H9 (cell line): ENCODE measurements at regions not wholly inside any gene's neighbourhood (a gene's known extent, or its start where the extent isn't known, plus 50 kb on each side); places are given as distances from the start of the nearest gene placed in this dataset.

Source experiments
- DNase-seq: peaks from one replicate; pipeline ENCODE4 v3.0.0-alpha.2; 2017
- H2AFZ ChIP-seq: one replicate; pipeline ENCODE4 v1.6.1; 2013; ENCODE audit warnings: mild to moderate bottlenecking, low read length, control low read depth, moderate library complexity
- H2AK5ac ChIP-seq: 2 replicates; pipeline ENCODE4 v1.6.1; 2013; ENCODE audit warnings: low read length, control low read depth, mixed read lengths; ENCODE audit not compliant: insufficient read length
- H2BK120ac ChIP-seq: one replicate; pipeline ENCODE4 v1.6.1; 2013; ENCODE audit warnings: low read depth, mild to moderate bottlenecking, low read length, control low read depth, inconsistent platforms; ENCODE audit not compliant: poor library complexity, severe bottlenecking
- H2BK12ac ChIP-seq: 2 replicates; pipeline ENCODE4 v1.6.1; 2013; ENCODE audit warnings: low read length, control low read depth, mixed read lengths, low read depth; ENCODE audit not compliant: insufficient read length
- H2BK15ac ChIP-seq: 2 replicates; pipeline ENCODE4 v1.6.1; 2013; ENCODE audit warnings: low read depth, low read length, control low read depth
- H2BK20ac ChIP-seq: one replicate; pipeline ENCODE4 v1.6.1; 2013; ENCODE audit warnings: low read depth, mild to moderate bottlenecking, low read length, control low read depth, inconsistent platforms; ENCODE audit not compliant: poor library complexity, severe bottlenecking
- H2BK5ac ChIP-seq: 2 replicates; pipeline ENCODE4 v1.6.1; 2013; ENCODE audit warnings: low read length, control low read depth, mixed read lengths; ENCODE audit not compliant: insufficient read length
- H3K14ac ChIP-seq: 2 replicates; pipeline ENCODE4 v1.6.1; 2013; ENCODE audit warnings: low read length, control low read depth; ENCODE audit not compliant: insufficient read depth
- H3K18ac ChIP-seq: 2 replicates; pipeline ENCODE4 v1.6.1; 2013; ENCODE audit warnings: low read depth, mild to moderate bottlenecking, mixed read lengths, low read length, control low read depth; ENCODE audit not compliant: insufficient read length
- H3K23ac ChIP-seq: 2 replicates; pipeline ENCODE4 v1.6.1; 2013; ENCODE audit warnings: low read length, control low read depth, mixed read lengths, low read depth; ENCODE audit not compliant: insufficient read length
- H3K23me2 ChIP-seq: 2 replicates; pipeline ENCODE4 v1.6.1; 2013; ENCODE audit warnings: low read depth, mild to moderate bottlenecking, mixed read lengths, low read length, control low read depth; ENCODE audit not compliant: insufficient read length, poor library complexity, severe bottlenecking
- H3K27ac ChIP-seq: 2 replicates; pipeline ENCODE4 v1.5.1; 2013; ENCODE audit warnings: low read length, control low read depth, mixed read lengths, low read depth; ENCODE audit not compliant: insufficient read length
- H3K27me3 ChIP-seq: 2 replicates; pipeline ENCODE4 v1.6.1; 2013; ENCODE audit warnings: low read length, control low read depth, inconsistent platforms; ENCODE audit not compliant: insufficient read depth
- H3K4ac ChIP-seq: 2 replicates; pipeline ENCODE4 v1.6.1; 2013; ENCODE audit warnings: low read depth, mild to moderate bottlenecking, control low read depth, inconsistent platforms, low read length, moderate library complexity
- H3K4me1 ChIP-seq: 2 replicates; pipeline ENCODE4 v1.6.1; 2013; ENCODE audit warnings: low read length, control low read depth, inconsistent platforms; ENCODE audit not compliant: insufficient read depth
- H3K4me2 ChIP-seq: 2 replicates; pipeline ENCODE4 v1.6.1; 2013; ENCODE audit warnings: low read length, control low read depth, mixed read lengths; ENCODE audit not compliant: insufficient read length, insufficient read depth
- H3K56ac ChIP-seq: 2 replicates; pipeline ENCODE4 v1.6.1; 2013; ENCODE audit warnings: low read depth, mild to moderate bottlenecking, mixed read lengths, low read length, control low read depth; ENCODE audit not compliant: insufficient read length
- H3K79me1 ChIP-seq: 2 replicates; pipeline ENCODE4 v1.6.1; 2013; ENCODE audit warnings: low read depth, mild to moderate bottlenecking, moderate library complexity, low read length, control low read depth, inconsistent platforms; ENCODE audit not compliant: insufficient read depth, poor library complexity, severe bottlenecking
- H3K79me2 ChIP-seq: 2 replicates; pipeline ENCODE4 v1.6.1; 2013; ENCODE audit warnings: low read length, control low read depth, inconsistent platforms; ENCODE audit not compliant: insufficient read depth
- H3K9ac ChIP-seq: 2 replicates; pipeline ENCODE4 v1.6.1; 2013; ENCODE audit warnings: low read length, control low read depth, mixed read lengths; ENCODE audit not compliant: insufficient read length; ENCODE audit errors: extremely low read depth
- H3K9me3 ChIP-seq: one replicate; pipeline ENCODE4 v1.6.1; 2013; ENCODE audit warnings: low read depth, low read length, inconsistent platforms; ENCODE audit not compliant: control insufficient read depth
- H3T11ph ChIP-seq: one replicate; pipeline ENCODE4 v1.6.1; 2013; ENCODE audit warnings: mild to moderate bottlenecking, low read length, control low read depth, inconsistent platforms
- H4K20me1 ChIP-seq: one replicate; pipeline ENCODE4 v1.6.1; 2013; ENCODE audit not compliant: control insufficient read depth, insufficient read length, insufficient read depth
- H4K5ac ChIP-seq: 2 replicates; pipeline ENCODE4 v1.6.1; 2013; ENCODE audit warnings: low read depth, mild to moderate bottlenecking, mixed read lengths, low read length, control low read depth; ENCODE audit not compliant: insufficient read length
- H4K8ac ChIP-seq: replicated peaks from 2 replicates; pipeline ENCODE4 v1.6.1; 2013; ENCODE audit warnings: low read length, control low read depth, mixed read lengths, low read depth; ENCODE audit not compliant: insufficient read length
- H4K91ac ChIP-seq: 2 replicates; pipeline ENCODE4 v1.6.1; 2013; ENCODE audit warnings: low read depth, mild to moderate bottlenecking, moderate library complexity, mixed read lengths, low read length, control low read depth; ENCODE audit not compliant: insufficient read length
- H3K27ac Mint-ChIP-seq, 3 experiments: 2 replicates in 2 of 3; 3 replicates in 1 of 3; pipeline ENCODE4 v1.8.0; 2020 to 2021; ENCODE audit warnings: mixed read lengths in 3 of 3, mild to moderate bottlenecking in 1 of 3, moderate library complexity in 1 of 3
- H3K27me3 Mint-ChIP-seq: 2 replicates; pipeline ENCODE4 v1.8.0; 2021; ENCODE audit warnings: low read depth, mild to moderate bottlenecking, moderate library complexity, mixed read lengths
- H3K36me3 Mint-ChIP-seq, 3 experiments: 2 replicates in 2 of 3; 3 replicates in 1 of 3; pipeline ENCODE4 v1.8.0; 2020 to 2021; ENCODE audit warnings: low read depth in 3 of 3, mixed read lengths in 3 of 3; ENCODE audit not compliant: insufficient read depth in 1 of 3
- H3K4me1 Mint-ChIP-seq, 2 experiments: 2 replicates each; pipeline ENCODE4 v1.8.0; 2020; ENCODE audit warnings: mixed read lengths in 2 of 2
- H3K4me3 Mint-ChIP-seq, 2 experiments: 2 replicates in 1 of 2; 3 replicates in 1 of 2; pipeline ENCODE4 v1.8.0; 2020 to 2021; ENCODE audit warnings: mild to moderate bottlenecking in 2 of 2, mixed read lengths in 2 of 2, moderate library complexity in 1 of 2
- H3K9me3 Mint-ChIP-seq, 2 experiments: 2 replicates in 1 of 2; 3 replicates in 1 of 2; pipeline ENCODE4 v1.8.0; 2020; ENCODE audit warnings: mild to moderate bottlenecking in 2 of 2, mixed read lengths in 2 of 2, moderate library complexity in 1 of 2
- WGBS: extraction: QIAGEN DNeasy Blood & Tissue Kit; methylation state at CpG from one replicate; pipeline ENCODE4 v1.1.7; 2013; ENCODE audit warnings: missing lambda C conversion rate, low lambda C conversion rate, mixed read lengths; ENCODE audit not compliant: insufficient read length; ENCODE audit errors: extremely low coverage; 5-methylcytosine and 5-hydroxymethylcytosine counted together
- TF ChIP-seq, protein P1 (sequence below): fragments of 200-600 bp; sonication (generic); conservative IDR thresholded peaks from 3 replicates; pipeline ENCODE4 v1.8.0; 2021; ENCODE audit warnings: antibody characterized with exemption, mild to moderate bottlenecking

GRCh38 chr18:75831960-75832359 is 404.5 kb upstream of the SMIM21 start:
- Histone ChIP-seq H3K27ac (no peak overlapping the region), H3K27me3 (no peaks in the 10 kb centered on the region), H4K20me1 (no peaks in the 10 kb centered on the region), H3K18ac (no peak overlapping the region), H2BK120ac (no peak overlapping the region), H3K79me2 (no peaks in the 10 kb centered on the region), H4K91ac (no peak overlapping the region), H3K9me3 (no peaks in the 10 kb centered on the region), H3K23me2 (no peaks in the 10 kb centered on the region), H2BK15ac (no peak overlapping the region), H2AFZ (no peak overlapping the region), H4K8ac (no peak overlapping the region), H3T11ph (no peak overlapping the region), H3K4me2 (no peak overlapping the region), H3K4me1 (peaks cover 3% of the 10 kb centered on the region; the same call in 1 of the 2 replicates), H2AK5ac (no peak overlapping the region), H3K14ac (no peak overlapping the region), H2BK12ac (no peak overlapping the region), H2BK20ac (no peak overlapping the region), H4K5ac (no peak overlapping the region), H3K4ac (no peak overlapping the region), H3K79me1 (no peaks in the 10 kb centered on the region), H2BK5ac (no peak overlapping the region), H3K56ac (no peak overlapping the region), H3K23ac (no peak overlapping the region), H3K9ac (no peak overlapping the region)
- Mint-ChIP-seq H3K4me1 (peaks cover 22 to 26% of the 10 kb centered on the region in 2 experiments), H3K9me3 (peaks cover 0 to 4% of the 10 kb centered on the region in 2 experiments; a peak in 2 of 5 replicates), H3K27ac (no peak overlapping the region), H3K27me3 (no peaks in the 10 kb centered on the region), H3K4me3 (no peak overlapping the region), H3K36me3 (peaks cover 0 to 5% (median 0%) of the 10 kb centered on the region in 3 experiments; a peak in 3 of 7 replicates)
- DNase-seq = no peak
- no CpG with 5 or more reads among the region's 4 CpGs for WGBS
- TF ChIP-seq, protein P1, sequence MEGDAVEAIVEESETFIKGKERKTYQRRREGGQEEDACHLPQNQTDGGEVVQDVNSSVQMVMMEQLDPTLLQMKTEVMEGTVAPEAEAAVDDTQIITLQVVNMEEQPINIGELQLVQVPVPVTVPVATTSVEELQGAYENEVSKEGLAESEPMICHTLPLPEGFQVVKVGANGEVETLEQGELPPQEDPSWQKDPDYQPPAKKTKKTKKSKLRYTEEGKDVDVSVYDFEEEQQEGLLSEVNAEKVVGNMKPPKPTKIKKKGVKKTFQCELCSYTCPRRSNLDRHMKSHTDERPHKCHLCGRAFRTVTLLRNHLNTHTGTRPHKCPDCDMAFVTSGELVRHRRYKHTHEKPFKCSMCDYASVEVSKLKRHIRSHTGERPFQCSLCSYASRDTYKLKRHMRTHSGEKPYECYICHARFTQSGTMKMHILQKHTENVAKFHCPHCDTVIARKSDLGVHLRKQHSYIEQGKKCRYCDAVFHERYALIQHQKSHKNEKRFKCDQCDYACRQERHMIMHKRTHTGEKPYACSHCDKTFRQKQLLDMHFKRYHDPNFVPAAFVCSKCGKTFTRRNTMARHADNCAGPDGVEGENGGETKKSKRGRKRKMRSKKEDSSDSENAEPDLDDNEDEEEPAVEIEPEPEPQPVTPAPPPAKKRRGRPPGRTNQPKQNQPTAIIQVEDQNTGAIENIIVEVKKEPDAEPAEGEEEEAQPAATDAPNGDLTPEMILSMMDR = no peak
